HCT116 (cell line): ENCODE measurements at regions not wholly inside any gene's neighbourhood (a gene's known extent, or its start where the extent isn't known, plus 50 kb on each side); places are given as distances from the start of the nearest gene placed in this dataset.

Source experiments
- ATAC-seq: fragments of 200-7000 bp; cut with Tn5 transposase; 2 replicates; pipeline ENCODE4 v1.9.1; 2020; ENCODE audit warnings: mild to moderate bottlenecking, moderate library complexity
- BruUV-seq: library from RNA; stranded (reverse); fragments of 400-500 nt; replicated peaks from 2 replicates; lab custom pipeline; 2021; lab: Mats Ljungman, UMichigan
- CTCF ChIA-PET: fragments of 300-600 bp; sonication (Branson Sonifier 250); formaldehyde crosslinking; loops from one replicate; lab custom pipeline; 2021; ENCODE audit warnings: antibody characterized with exemption; lab: Charles Lee
- POLR2A ChIA-PET: fragments of 300-600, 350-600 bp; sonication (Branson Sonifier 250); formaldehyde crosslinking; loops from one replicate; lab custom pipeline; 2021; ENCODE audit warnings: antibody characterized with exemption; lab: Charles Lee
- RAD21 ChIA-PET, 2 experiments: fragments of 300-600 bp; sonication (Branson Sonifier 250); formaldehyde crosslinking; loops; one replicate each; lab custom pipeline; 2023; ENCODE audit warnings: low total read pairs in 2 of 2; ENCODE audit not compliant: uncharacterized antibody in 2 of 2, unreplicated experiment in 2 of 2, low non-redundant PET in 1 of 2; lab: Charles Lee
- DNase-seq: peaks from one replicate; pipeline ENCODE4 v3.0.0-alpha.2; 2010; ENCODE audit warnings: low read depth, low spot score
- H2AFZ ChIP-seq: fragments of 200-600 bp; shearing (Covaris generic), sonication (generic); 2 replicates; pipeline ENCODE4 v1.6.1; 2017; ENCODE audit warnings: low read depth, mixed run types, mixed read lengths, antibody characterized with exemption, low read length; ENCODE audit not compliant: poor library complexity, severe bottlenecking
- H3K27ac ChIP-seq: 2 replicates; pipeline ENCODE4 v1.5.1; 2012; ENCODE audit warnings: low read depth, low read length
- H3K27me3 ChIP-seq: fragments of 200-600 bp; sonication (generic); 2 replicates; pipeline ENCODE4 v1.6.1; 2016; ENCODE audit warnings: mixed run types, low read length, mixed read lengths; ENCODE audit not compliant: insufficient read depth
- H3K36me3 ChIP-seq, 2 experiments: fragments of 200-500 bp in 1 of 2; fragments of 200-600 bp in 1 of 2; sonication (Bioruptor generic) in 1 of 2; sonication (generic) in 1 of 2; 2 replicates each; pipeline versions ENCODE4 v1.5.1 to v1.6.1; 2014 to 2016; ENCODE audit warnings: low read length in 2 of 2, inconsistent platforms in 1 of 2, mixed read lengths in 1 of 2, mixed run types in 1 of 2; ENCODE audit not compliant: insufficient read depth in 2 of 2, control insufficient read depth in 1 of 2
- H3K4me1 ChIP-seq, 2 experiments: fragments of 200-600 bp in 1 of 2; sonication (generic) in 1 of 2; 2 replicates each; pipeline versions ENCODE4 v1.5.1 to v1.6.1; 2012 to 2017; ENCODE audit warnings: low read length in 2 of 2, inconsistent platforms in 1 of 2, mild to moderate bottlenecking in 1 of 2, mixed read lengths in 1 of 2, mixed run types in 1 of 2, moderate library complexity in 1 of 2; ENCODE audit not compliant: insufficient read depth in 2 of 2, control insufficient read depth in 1 of 2
- H3K4me2 ChIP-seq: fragments of 200-600 bp; sonication (generic); 2 replicates; pipeline ENCODE4 v1.6.1; 2017; ENCODE audit warnings: mixed run types, low read length, mixed read lengths
- H3K4me3 ChIP-seq, 2 experiments: fragments of 200-600 bp in 1 of 2; sonication (generic) in 1 of 2; replicated peaks in 1 of 2; 2 replicates each; pipeline ENCODE4 v1.5.1; 2011 to 2016; ENCODE audit warnings: low read length in 2 of 2, control low read depth in 1 of 2, low read depth in 1 of 2, mild to moderate bottlenecking in 1 of 2, mixed read lengths in 1 of 2, mixed run types in 1 of 2
- H3K79me2 ChIP-seq: fragments of 200-600 bp; sonication (generic); 2 replicates; pipeline ENCODE4 v1.6.1; 2017; ENCODE audit warnings: mild to moderate bottlenecking, mixed run types, low read length, moderate library complexity, mixed read lengths; ENCODE audit not compliant: insufficient read depth
- H3K9ac ChIP-seq: fragments of 200-600 bp; sonication (generic); 2 replicates; pipeline ENCODE4 v1.6.1; 2016; ENCODE audit warnings: low read length, mixed read lengths
- H3K9me2 ChIP-seq: fragments of 200-600 bp; sonication (generic), shearing (Covaris generic); 2 replicates; pipeline ENCODE4 v1.6.1; 2017; ENCODE audit warnings: mixed run types, mild to moderate bottlenecking, moderate library complexity; ENCODE audit not compliant: insufficient read depth
- H3K9me3 ChIP-seq, 2 experiments: fragments of 200-500 bp in 1 of 2; fragments of 200-600 bp in 1 of 2; sonication (Bioruptor generic) in 1 of 2; sonication (generic) in 1 of 2; 2 replicates each; pipeline ENCODE4 v1.6.1; 2014 to 2017; ENCODE audit warnings: low read length in 2 of 2, mixed read lengths in 2 of 2, inconsistent platforms in 1 of 2, low read depth in 1 of 2, mild to moderate bottlenecking in 1 of 2, mixed run types in 1 of 2, moderate library complexity in 1 of 2; ENCODE audit not compliant: control insufficient read depth in 1 of 2, insufficient read depth in 1 of 2
- H4K20me1 ChIP-seq: fragments of 200-600 bp; sonication (generic), shearing (Covaris generic); 2 replicates; pipeline ENCODE4 v1.6.1; 2017; ENCODE audit warnings: mixed run types, mild to moderate bottlenecking, moderate library complexity; ENCODE audit not compliant: insufficient read depth
- CBX3 ChIP-seq: IDR thresholded peaks from 2 replicates; pipeline ENCODE4 v1.6.1; 2012; ENCODE audit warnings: low read depth
- EGR1 ChIP-seq: IDR thresholded peaks from 2 replicates; pipeline ENCODE4 v1.6.1; 2012; ENCODE audit warnings: low read depth
- EZH2 ChIP-seq: fragments of 200-600 bp; sonication (generic); IDR thresholded peaks from 2 replicates; pipeline ENCODE4 v1.6.1; 2017; ENCODE audit warnings: antibody characterized with exemption, mixed run types
- FOSL1 ChIP-seq: IDR thresholded peaks from 2 replicates; pipeline ENCODE4 v1.6.1; 2012; ENCODE audit warnings: low read depth
- POLR2AphosphoS5 ChIP-seq: IDR thresholded peaks from 2 replicates; pipeline ENCODE4 v1.6.1; 2011; ENCODE audit warnings: mild to moderate bottlenecking, low read depth, low read length, moderate library complexity
- SIN3A ChIP-seq: IDR thresholded peaks from 2 replicates; pipeline ENCODE4 v1.6.1; 2012; ENCODE audit warnings: low read depth
- SP1 ChIP-seq: IDR thresholded peaks from 2 replicates; pipeline ENCODE4 v1.6.1; 2012; ENCODE audit warnings: low read depth
- YY1 ChIP-seq: IDR thresholded peaks from 2 replicates; pipeline ENCODE4 v1.6.1; 2011; ENCODE audit warnings: low read length, low read depth, moderate library complexity, mild to moderate bottlenecking; ENCODE audit not compliant: insufficient replicate concordance; ENCODE audit errors: extremely low read depth
- ZNF274 ChIP-seq: fragments of 200-500 bp; sonication (Bioruptor generic); IDR thresholded peaks from 2 replicates; pipeline ENCODE4 v1.6.1; 2014; ENCODE audit warnings: mild to moderate bottlenecking, low read depth, low read length, inconsistent platforms
- intact Hi-C: fragments of 100-400 bp; cut with micrococcal nuclease; formaldehyde crosslinking; loops from 2 replicates; pipeline ENCODE4 v1.10.0; 2022
- TF ChIP-seq, protein P1 (sequence below): IDR thresholded peaks from 2 replicates; pipeline ENCODE4 v1.6.1; 2012
- TF ChIP-seq, protein P2 (sequence below): IDR thresholded peaks from 2 replicates; pipeline ENCODE4 v1.6.1; 2012; ENCODE audit warnings: low read depth
- TF ChIP-seq, protein P3 (sequence below): IDR thresholded peaks from 2 replicates; pipeline ENCODE4 v1.6.1; 2011; ENCODE audit warnings: mild to moderate bottlenecking, low read length, moderate library complexity; ENCODE audit not compliant: insufficient replicate concordance; ENCODE audit errors: extremely low read depth
- TF ChIP-seq, protein P4 (sequence below), 3 experiments: fragments of 200-600 bp in 1 of 3; sonication (generic) in 1 of 3; IDR thresholded peaks in 2 of 3; conservative IDR thresholded peaks in 1 of 3; 2 replicates each; pipeline ENCODE4 v1.5.1; 2012 to 2017; ENCODE audit warnings: low read depth in 2 of 3, low read length in 2 of 3, antibody characterized with exemption in 1 of 3, borderline replicate concordance in 1 of 3, control low read depth in 1 of 3, mild to moderate bottlenecking in 1 of 3, mixed read lengths in 1 of 3, mixed run types in 1 of 3, moderate library complexity in 1 of 3; ENCODE audit not compliant: insufficient read depth in 1 of 3
- TF ChIP-seq, protein P5 (sequence below): IDR thresholded peaks from 2 replicates; pipeline ENCODE4 v1.6.1; 2012

DNA sequence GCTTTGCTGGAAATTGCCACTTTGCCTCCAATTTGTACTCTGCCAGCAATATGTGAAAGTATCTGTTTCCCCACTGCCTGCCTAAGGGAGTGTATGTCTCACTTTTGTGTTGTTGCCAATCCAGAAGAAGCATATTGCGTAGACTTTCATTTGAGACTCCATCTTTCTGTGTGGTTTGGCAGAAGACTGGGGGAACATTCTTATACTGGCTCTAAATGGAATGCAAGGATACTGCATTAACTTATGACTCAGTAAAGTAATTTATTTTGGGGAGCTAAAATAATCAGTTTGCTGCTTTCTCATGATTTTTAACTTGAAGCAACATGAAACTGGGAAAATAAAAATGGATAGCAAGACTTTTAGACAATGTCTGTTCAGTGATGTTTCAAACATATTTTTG is 107.7 kb upstream of the TMPRSS2 start:
- ChIA-PET POLR2A (no interaction called here), CTCF (interaction anchor here (0.8 to 2.6 kb wide), 2 partner anchors 153 to 163 kb away, joined by 3 to 11 read pairs; no protein-coding TSS in a partner anchor), RAD21 (no interaction called here)
- H4K20me1 ChIP-seq: no peaks in the 10 kb centered on the region
- no peaks in the 10 kb centered on the region for H3K79me2 ChIP-seq
- no TSS peak for BruUV-seq
- H3K36me3 ChIP-seq: no peaks in the 10 kb centered on the region
- no peak overlapping the region for H3K27ac ChIP-seq
- no peak overlapping the region for H3K9ac ChIP-seq
- H3K4me2 ChIP-seq: no peak overlapping the region
- DNase-seq (no peak), ATAC-seq (no peak)
- intact Hi-C loops: no loop called here
- no peaks in the 10 kb centered on the region for H3K9me2 ChIP-seq
- H2AFZ ChIP-seq: no peak overlapping the region
- no peak overlapping the region for H3K4me3 ChIP-seq
- H3K9me3 ChIP-seq: no peaks in the 10 kb centered on the region
- peaks cover 6% of the 10 kb centered on the region; the same call in 1 of the 2 replicates for H3K27me3 ChIP-seq
- TF ChIP-seq YY1: no peak
- no peak for TF ChIP-seq EGR1
- TF ChIP-seq, protein P1, sequence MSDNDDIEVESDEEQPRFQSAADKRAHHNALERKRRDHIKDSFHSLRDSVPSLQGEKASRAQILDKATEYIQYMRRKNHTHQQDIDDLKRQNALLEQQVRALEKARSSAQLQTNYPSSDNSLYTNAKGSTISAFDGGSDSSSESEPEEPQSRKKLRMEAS: no peak
- TF ChIP-seq SIN3A: no peak
- TF ChIP-seq SP1: no peak
- TF ChIP-seq, protein P2, sequence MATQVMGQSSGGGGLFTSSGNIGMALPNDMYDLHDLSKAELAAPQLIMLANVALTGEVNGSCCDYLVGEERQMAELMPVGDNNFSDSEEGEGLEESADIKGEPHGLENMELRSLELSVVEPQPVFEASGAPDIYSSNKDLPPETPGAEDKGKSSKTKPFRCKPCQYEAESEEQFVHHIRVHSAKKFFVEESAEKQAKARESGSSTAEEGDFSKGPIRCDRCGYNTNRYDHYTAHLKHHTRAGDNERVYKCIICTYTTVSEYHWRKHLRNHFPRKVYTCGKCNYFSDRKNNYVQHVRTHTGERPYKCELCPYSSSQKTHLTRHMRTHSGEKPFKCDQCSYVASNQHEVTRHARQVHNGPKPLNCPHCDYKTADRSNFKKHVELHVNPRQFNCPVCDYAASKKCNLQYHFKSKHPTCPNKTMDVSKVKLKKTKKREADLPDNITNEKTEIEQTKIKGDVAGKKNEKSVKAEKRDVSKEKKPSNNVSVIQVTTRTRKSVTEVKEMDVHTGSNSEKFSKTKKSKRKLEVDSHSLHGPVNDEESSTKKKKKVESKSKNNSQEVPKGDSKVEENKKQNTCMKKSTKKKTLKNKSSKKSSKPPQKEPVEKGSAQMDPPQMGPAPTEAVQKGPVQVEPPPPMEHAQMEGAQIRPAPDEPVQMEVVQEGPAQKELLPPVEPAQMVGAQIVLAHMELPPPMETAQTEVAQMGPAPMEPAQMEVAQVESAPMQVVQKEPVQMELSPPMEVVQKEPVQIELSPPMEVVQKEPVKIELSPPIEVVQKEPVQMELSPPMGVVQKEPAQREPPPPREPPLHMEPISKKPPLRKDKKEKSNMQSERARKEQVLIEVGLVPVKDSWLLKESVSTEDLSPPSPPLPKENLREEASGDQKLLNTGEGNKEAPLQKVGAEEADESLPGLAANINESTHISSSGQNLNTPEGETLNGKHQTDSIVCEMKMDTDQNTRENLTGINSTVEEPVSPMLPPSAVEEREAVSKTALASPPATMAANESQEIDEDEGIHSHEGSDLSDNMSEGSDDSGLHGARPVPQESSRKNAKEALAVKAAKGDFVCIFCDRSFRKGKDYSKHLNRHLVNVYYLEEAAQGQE: no peak
- TF ChIP-seq FOSL1: no peak
- no peak for TF ChIP-seq EZH2
- no peak for TF ChIP-seq POLR2AphosphoS5
- TF ChIP-seq, protein P3, sequence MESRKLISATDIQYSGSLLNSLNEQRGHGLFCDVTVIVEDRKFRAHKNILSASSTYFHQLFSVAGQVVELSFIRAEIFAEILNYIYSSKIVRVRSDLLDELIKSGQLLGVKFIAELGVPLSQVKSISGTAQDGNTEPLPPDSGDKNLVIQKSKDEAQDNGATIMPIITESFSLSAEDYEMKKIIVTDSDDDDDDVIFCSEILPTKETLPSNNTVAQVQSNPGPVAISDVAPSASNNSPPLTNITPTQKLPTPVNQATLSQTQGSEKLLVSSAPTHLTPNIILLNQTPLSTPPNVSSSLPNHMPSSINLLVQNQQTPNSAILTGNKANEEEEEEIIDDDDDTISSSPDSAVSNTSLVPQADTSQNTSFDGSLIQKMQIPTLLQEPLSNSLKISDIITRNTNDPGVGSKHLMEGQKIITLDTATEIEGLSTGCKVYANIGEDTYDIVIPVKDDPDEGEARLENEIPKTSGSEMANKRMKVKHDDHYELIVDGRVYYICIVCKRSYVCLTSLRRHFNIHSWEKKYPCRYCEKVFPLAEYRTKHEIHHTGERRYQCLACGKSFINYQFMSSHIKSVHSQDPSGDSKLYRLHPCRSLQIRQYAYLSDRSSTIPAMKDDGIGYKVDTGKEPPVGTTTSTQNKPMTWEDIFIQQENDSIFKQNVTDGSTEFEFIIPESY: no peak
- TF ChIP-seq ZNF274: no peak
- TF ChIP-seq, protein P4, sequence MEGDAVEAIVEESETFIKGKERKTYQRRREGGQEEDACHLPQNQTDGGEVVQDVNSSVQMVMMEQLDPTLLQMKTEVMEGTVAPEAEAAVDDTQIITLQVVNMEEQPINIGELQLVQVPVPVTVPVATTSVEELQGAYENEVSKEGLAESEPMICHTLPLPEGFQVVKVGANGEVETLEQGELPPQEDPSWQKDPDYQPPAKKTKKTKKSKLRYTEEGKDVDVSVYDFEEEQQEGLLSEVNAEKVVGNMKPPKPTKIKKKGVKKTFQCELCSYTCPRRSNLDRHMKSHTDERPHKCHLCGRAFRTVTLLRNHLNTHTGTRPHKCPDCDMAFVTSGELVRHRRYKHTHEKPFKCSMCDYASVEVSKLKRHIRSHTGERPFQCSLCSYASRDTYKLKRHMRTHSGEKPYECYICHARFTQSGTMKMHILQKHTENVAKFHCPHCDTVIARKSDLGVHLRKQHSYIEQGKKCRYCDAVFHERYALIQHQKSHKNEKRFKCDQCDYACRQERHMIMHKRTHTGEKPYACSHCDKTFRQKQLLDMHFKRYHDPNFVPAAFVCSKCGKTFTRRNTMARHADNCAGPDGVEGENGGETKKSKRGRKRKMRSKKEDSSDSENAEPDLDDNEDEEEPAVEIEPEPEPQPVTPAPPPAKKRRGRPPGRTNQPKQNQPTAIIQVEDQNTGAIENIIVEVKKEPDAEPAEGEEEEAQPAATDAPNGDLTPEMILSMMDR (IDR thresholded peaks at IDR 0.05 in 2 of 3, conservative IDR thresholded peaks at IDR 0.05 in 1 of 3; ENCODE audit: borderline replicate concordance in 1 of 3, insufficient read depth in 1 of 3, low read depth in 2 of 3, low read length in 2 of 3): no peak
- TF ChIP-seq CBX3: no peak
- TF ChIP-seq, protein P5, sequence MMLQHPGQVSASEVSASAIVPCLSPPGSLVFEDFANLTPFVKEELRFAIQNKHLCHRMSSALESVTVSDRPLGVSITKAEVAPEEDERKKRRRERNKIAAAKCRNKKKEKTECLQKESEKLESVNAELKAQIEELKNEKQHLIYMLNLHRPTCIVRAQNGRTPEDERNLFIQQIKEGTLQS: no peak
- H3K4me1 ChIP-seq: peaks cover 10 to 12% of the 10 kb centered on the region in 2 experiments; a peak in 3 of 4 replicates
